Mammary epithelial cell (primary cell): ENCODE measurements at regions not wholly inside any gene's neighbourhood (a gene's known extent, or its start where the extent isn't known, plus 50 kb on each side); places are given as distances from the start of the nearest gene placed in this dataset.

ENCODE experiments used
- CTCF ChIP-seq, 2 donors: IDR thresholded peaks in 1 of 2; conservative IDR thresholded peaks in 1 of 2; 2 replicates each; pipeline ENCODE4 v1.5.1; 2011 to 2012; ENCODE audit warnings: inconsistent platforms in 2 of 2, low read length in 2 of 2, mild to moderate bottlenecking in 2 of 2, control low read depth in 1 of 2, low read depth in 1 of 2; ENCODE audit not compliant: insufficient read depth in 1 of 2; ENCODE audit errors: extremely low read depth in 1 of 2
- EZH2 ChIP-seq: IDR thresholded peaks from 2 replicates; pipeline ENCODE4 v1.6.1; 2012; ENCODE audit warnings: low read length, inconsistent platforms, borderline replicate concordance

- TF ChIP-seq CTCF (conservative IDR thresholded peaks at IDR 0.05 in 1 of 2, IDR thresholded peaks at IDR 0.05 in 1 of 2; ENCODE audit: extremely low read depth in 1 of 2, insufficient read depth in 1 of 2, low read depth in 1 of 2, low read length in 2 of 2) (no peak), EZH2 (no peak)
Measured at GRCh38 chr3:113151461-113152031, 59.8 kb upstream of the BOC start.
